ENCODE measurements at regions not wholly inside any gene's neighbourhood (a gene's known extent, or its start where the extent isn't known, plus 50 kb on each side); places are given as distances from the start of the nearest gene placed in this dataset.

DNA sequence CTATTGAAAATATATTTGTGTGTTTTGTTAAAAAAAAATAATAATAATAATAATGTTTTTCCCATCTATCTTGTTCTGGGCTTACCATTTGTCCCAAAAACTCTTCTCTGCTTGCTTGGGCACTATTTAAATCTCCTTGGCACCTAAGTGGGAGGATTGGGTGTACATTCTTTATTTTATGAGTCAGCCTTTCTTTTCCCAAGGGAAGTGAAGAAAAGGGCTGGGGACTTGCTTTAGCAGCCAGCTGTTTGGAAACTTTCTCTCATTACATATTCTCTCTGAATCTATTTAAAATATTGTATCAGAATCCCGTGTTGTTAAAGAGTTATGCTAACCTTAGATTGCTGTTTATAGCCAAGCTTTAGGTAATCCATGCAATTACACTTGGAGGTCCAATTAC, 2332.4 kb downstream of the ARAP2 start:
- no peak overlapping the region for H3K27ac Mint-ChIP-seq (ENCODE audit: unreplicated experiment)
- CTCF ChIA-PET, result no interaction called here
- no peaks in the 10 kb centered on the region for H3K27me3 Mint-ChIP-seq (ENCODE audit: unreplicated experiment)
- TF ChIP-seq, protein P1, sequence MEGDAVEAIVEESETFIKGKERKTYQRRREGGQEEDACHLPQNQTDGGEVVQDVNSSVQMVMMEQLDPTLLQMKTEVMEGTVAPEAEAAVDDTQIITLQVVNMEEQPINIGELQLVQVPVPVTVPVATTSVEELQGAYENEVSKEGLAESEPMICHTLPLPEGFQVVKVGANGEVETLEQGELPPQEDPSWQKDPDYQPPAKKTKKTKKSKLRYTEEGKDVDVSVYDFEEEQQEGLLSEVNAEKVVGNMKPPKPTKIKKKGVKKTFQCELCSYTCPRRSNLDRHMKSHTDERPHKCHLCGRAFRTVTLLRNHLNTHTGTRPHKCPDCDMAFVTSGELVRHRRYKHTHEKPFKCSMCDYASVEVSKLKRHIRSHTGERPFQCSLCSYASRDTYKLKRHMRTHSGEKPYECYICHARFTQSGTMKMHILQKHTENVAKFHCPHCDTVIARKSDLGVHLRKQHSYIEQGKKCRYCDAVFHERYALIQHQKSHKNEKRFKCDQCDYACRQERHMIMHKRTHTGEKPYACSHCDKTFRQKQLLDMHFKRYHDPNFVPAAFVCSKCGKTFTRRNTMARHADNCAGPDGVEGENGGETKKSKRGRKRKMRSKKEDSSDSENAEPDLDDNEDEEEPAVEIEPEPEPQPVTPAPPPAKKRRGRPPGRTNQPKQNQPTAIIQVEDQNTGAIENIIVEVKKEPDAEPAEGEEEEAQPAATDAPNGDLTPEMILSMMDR (IDR thresholded peaks at IDR 0.05; ENCODE audit: unreplicated experiment), result no peak
- peaks cover 4% of the 10 kb centered on the region for H3K9me3 Mint-ChIP-seq (ENCODE audit: low read depth, unreplicated experiment)
- DNase-seq, result no peak
- intact Hi-C loops (cut with micrococcal nuclease; ENCODE audit: unreplicated experiment), result no loop called here
- no peaks in the 10 kb centered on the region for H3K36me3 Mint-ChIP-seq (ENCODE audit: insufficient read depth, unreplicated experiment)
- H3K4me1 Mint-ChIP-seq (ENCODE audit: low read depth, unreplicated experiment), result no peaks in the 10 kb centered on the region
- no peak overlapping the region for H3K4me3 Mint-ChIP-seq (ENCODE audit: low read depth, unreplicated experiment)
- no TSS peak for BruUV-seq (replicated peaks)

GRCh38 chr4:33914386-33914785, 2329.9 kb downstream of the ARAP2 start:
- CTCF ChIA-PET, result no interaction called here
- H3K4me3 Mint-ChIP-seq (ENCODE audit: low read depth, unreplicated experiment), result no peak overlapping the region
- no peak overlapping the region for H3K27ac Mint-ChIP-seq (ENCODE audit: unreplicated experiment)
- no peaks in the 10 kb centered on the region for H3K36me3 Mint-ChIP-seq (ENCODE audit: insufficient read depth, unreplicated experiment)
- BruUV-seq (replicated peaks), result no TSS peak
- no peak for DNase-seq
- H3K4me1 Mint-ChIP-seq (ENCODE audit: low read depth, unreplicated experiment), result no peaks in the 10 kb centered on the region
- H3K27me3 Mint-ChIP-seq (ENCODE audit: unreplicated experiment), result no peaks in the 10 kb centered on the region
- H3K9me3 Mint-ChIP-seq (ENCODE audit: low read depth, unreplicated experiment), result peaks cover 4% of the 10 kb centered on the region
- TF ChIP-seq, protein P1 (IDR thresholded peaks at IDR 0.05; ENCODE audit: unreplicated experiment), result no peak
- intact Hi-C loops (cut with micrococcal nuclease; ENCODE audit: unreplicated experiment), result no loop called here

DNA sequence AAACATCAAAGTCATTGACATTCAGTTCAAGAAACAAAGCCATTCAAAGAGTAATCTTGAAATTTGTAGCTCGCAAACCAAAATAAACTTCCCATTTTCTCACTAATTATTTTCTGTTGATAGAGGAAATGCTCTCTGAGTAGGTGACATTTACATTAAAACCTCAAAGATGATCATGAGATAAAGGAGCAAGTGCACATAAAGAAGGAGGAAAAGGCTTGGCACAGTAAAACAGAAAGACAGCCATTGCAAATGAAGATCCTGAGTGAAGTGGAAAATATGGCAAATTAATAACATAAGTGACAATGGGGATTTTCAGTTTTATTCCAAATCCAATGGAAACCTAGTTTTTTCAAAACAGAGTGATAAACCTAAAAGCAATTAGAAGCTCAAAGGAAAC, 2320.8 kb downstream of the ARAP2 start:
- H3K27ac Mint-ChIP-seq (ENCODE audit: unreplicated experiment), result no peak overlapping the region
- intact Hi-C loops (cut with micrococcal nuclease; ENCODE audit: unreplicated experiment), result no loop called here
- H3K27me3 Mint-ChIP-seq (ENCODE audit: unreplicated experiment), result no peaks in the 10 kb centered on the region
- H3K4me1 Mint-ChIP-seq (ENCODE audit: low read depth, unreplicated experiment), result no peaks in the 10 kb centered on the region
- TF ChIP-seq, protein P1 (IDR thresholded peaks at IDR 0.05; ENCODE audit: unreplicated experiment), result no peak
- CTCF ChIA-PET, result no interaction called here
- BruUV-seq (replicated peaks), result no TSS peak
- no peaks in the 10 kb centered on the region for H3K36me3 Mint-ChIP-seq (ENCODE audit: insufficient read depth, unreplicated experiment)
- H3K9me3 Mint-ChIP-seq (ENCODE audit: low read depth, unreplicated experiment), result peaks cover 2% of the 10 kb centered on the region
- H3K4me3 Mint-ChIP-seq (ENCODE audit: low read depth, unreplicated experiment), result no peak overlapping the region
- no peak for DNase-seq

- H3K4me1 Mint-ChIP-seq (ENCODE audit: low read depth, unreplicated experiment), result no peaks in the 10 kb centered on the region
- no peak overlapping the region for H3K27ac Mint-ChIP-seq (ENCODE audit: unreplicated experiment)
- H3K4me3 Mint-ChIP-seq (ENCODE audit: low read depth, unreplicated experiment), result no peak overlapping the region
- intact Hi-C loops (cut with micrococcal nuclease; ENCODE audit: unreplicated experiment), result no loop called here
- no peak for DNase-seq
- peaks cover 2% of the 10 kb centered on the region for H3K9me3 Mint-ChIP-seq (ENCODE audit: low read depth, unreplicated experiment)
- CTCF ChIA-PET, result no interaction called here
- no peaks in the 10 kb centered on the region for H3K27me3 Mint-ChIP-seq (ENCODE audit: unreplicated experiment)
- no peaks in the 10 kb centered on the region for H3K36me3 Mint-ChIP-seq (ENCODE audit: insufficient read depth, unreplicated experiment)
- TF ChIP-seq, protein P1 (IDR thresholded peaks at IDR 0.05; ENCODE audit: unreplicated experiment), result no peak
- no TSS peak for BruUV-seq (replicated peaks)
Observed at GRCh38 chr4:33924239-33924638, 2320.1 kb downstream of the ARAP2 start.

GRCh38 chr4:33924811-33925210, 2319.5 kb downstream of the ARAP2 start:
- CTCF ChIA-PET, result no interaction called here
- Mint-ChIP-seq H3K36me3 (ENCODE audit: insufficient read depth, unreplicated experiment) (no peaks in the 10 kb centered on the region), H3K4me3 (ENCODE audit: low read depth, unreplicated experiment) (no peak overlapping the region), H3K27me3 (ENCODE audit: unreplicated experiment) (no peaks in the 10 kb centered on the region), H3K4me1 (ENCODE audit: low read depth, unreplicated experiment) (no peaks in the 10 kb centered on the region), H3K9me3 (ENCODE audit: low read depth, unreplicated experiment) (peaks cover 2% of the 10 kb centered on the region), H3K27ac (ENCODE audit: unreplicated experiment) (no peak overlapping the region)
- TF ChIP-seq, protein P1 (IDR thresholded peaks at IDR 0.05; ENCODE audit: unreplicated experiment), result no peak
- DNase-seq, result no peak
- intact Hi-C loops (cut with micrococcal nuclease; ENCODE audit: unreplicated experiment), result no loop called here
- BruUV-seq (replicated peaks), result no TSS peak

Measured in Calu3 (cell line).